OCI-LY3 (cell line): ENCODE measurements at regions not wholly inside any gene's neighbourhood (a gene's known extent, or its start where the extent isn't known, plus 50 kb on each side); places are given as distances from the start of the nearest gene placed in this dataset.
"Not testable (repeated sequence)": the region's sequence is repeated elsewhere in the genome, so short reads cannot be mapped to it uniquely, and the experiment has no call there.

Source experiments
- H2AFZ ChIP-seq: fragments of 200-600, 300-600 bp; shearing (Covaris generic); 2 replicates; pipeline ENCODE4 v1.6.0; 2014; ENCODE audit warnings: antibody characterized with exemption, low read depth, low read length
- H3K27ac ChIP-seq: fragments of 200-600, 300-600 bp; sonication (generic); 2 replicates; pipeline ENCODE4 v1.5.1; 2014; ENCODE audit warnings: mild to moderate bottlenecking, low read length, moderate library complexity, mixed read lengths
- H3K27me3 ChIP-seq: fragments of 200-600, 300-600 bp; sonication (generic); 2 replicates; pipeline ENCODE4 v1.6.1; 2014; ENCODE audit warnings: low read depth, low read length, mixed read lengths
- H3K36me3 ChIP-seq: fragments of 200-600, 300-600 bp; sonication (generic); replicated peaks from 2 replicates; pipeline ENCODE3; 2014; ENCODE audit warnings: low read depth, low read length, mixed read lengths
- H3K4me1 ChIP-seq: fragments of 300-600, 200-600 bp; sonication (generic); 2 replicates; pipeline ENCODE4 v1.6.1; 2014; ENCODE audit warnings: low read length, mixed read lengths
- H3K4me2 ChIP-seq: fragments of 200-600, 300-600 bp; sonication (generic); 2 replicates; pipeline ENCODE4 v1.6.1; 2014; ENCODE audit warnings: low read length, mixed read lengths
- H3K4me3 ChIP-seq: fragments of 300-600, 200-600 bp; sonication (generic); 2 replicates; pipeline ENCODE4 v1.5.1; 2014; ENCODE audit warnings: antibody characterized with exemption, mild to moderate bottlenecking, low read length, moderate library complexity
- H3K79me2 ChIP-seq: fragments of 300-600, 200-600 bp; shearing (Covaris generic); 2 replicates; pipeline ENCODE4 v1.6.1; 2014; ENCODE audit warnings: mild to moderate bottlenecking, low read length, mixed read lengths
- H3K9ac ChIP-seq: fragments of 300-600, 200-600 bp; shearing (Covaris generic); 2 replicates; pipeline ENCODE4 v1.6.0; 2014; ENCODE audit warnings: mild to moderate bottlenecking, low read length, moderate library complexity
- H3K9me3 ChIP-seq: fragments of 200-600, 300-600 bp; shearing (Covaris generic); 2 replicates; pipeline ENCODE4 v1.6.1; 2014; ENCODE audit warnings: low read length, mixed read lengths; ENCODE audit not compliant: insufficient read depth
- H4K20me1 ChIP-seq: fragments of 200-600, 300-600 bp; sonication (generic); 2 replicates; pipeline ENCODE4 v1.6.1; 2016; ENCODE audit warnings: low read length, mixed read lengths; ENCODE audit not compliant: insufficient read depth
- CTCF ChIP-seq: fragments of 200-600, 300-600 bp; sonication (generic); IDR thresholded peaks from 2 replicates; pipeline ENCODE4 v1.5.1; 2014; ENCODE audit warnings: antibody characterized with exemption, low read length, low read depth
- EZH2phosphoT487 ChIP-seq: fragments of 200-600 bp; shearing (Covaris generic); IDR thresholded peaks from 2 replicates; pipeline ENCODE4 v1.6.1; 2018; ENCODE audit warnings: antibody characterized with exemption, mixed run types, low read depth

- no peaks in the 10 kb centered on the region for H3K9me3 ChIP-seq
- no peaks in the 10 kb centered on the region for H3K79me2 ChIP-seq
- no peak overlapping the region for H3K4me2 ChIP-seq
- no peak overlapping the region for H3K9ac ChIP-seq
- peaks cover 11% of the 10 kb centered on the region for H3K4me1 ChIP-seq
- H3K4me3 ChIP-seq = no peak overlapping the region
- no peak overlapping the region for H3K27ac ChIP-seq
- H2AFZ ChIP-seq = no peak overlapping the region
- H3K27me3 ChIP-seq = no peaks in the 10 kb centered on the region
- H3K36me3 ChIP-seq = no peaks in the 10 kb centered on the region
- H4K20me1 ChIP-seq = no peaks in the 10 kb centered on the region
- TF ChIP-seq EZH2phosphoT487 = no peak
- TF ChIP-seq CTCF = no peak
Measured at GRCh38 chr3:147702509-147702908, 293.3 kb downstream of the ZIC1 start.

- peak overlapping the region; percentile 36 for H2AFZ ChIP-seq
- no peaks in the 10 kb centered on the region for H3K9me3 ChIP-seq
- peaks cover 11% of the 10 kb centered on the region for H3K4me1 ChIP-seq
Measured at GRCh38 chr3:147705651-147706051, 296.5 kb downstream of the ZIC1 start.

GRCh38 chr3:147710753-147711152 lies 301.6 kb downstream of the ZIC1 start:
- not testable (repeated sequence) for H3K27ac ChIP-seq, H3K9me3 ChIP-seq, H3K9ac ChIP-seq, H3K36me3 ChIP-seq, H3K4me1 ChIP-seq, H4K20me1 ChIP-seq, H3K79me2 ChIP-seq, H3K4me3 ChIP-seq, H3K4me2 ChIP-seq, H2AFZ ChIP-seq, H3K27me3 ChIP-seq

More at GRCh38 chr3:147705651-147706051, 296.5 kb downstream of the ZIC1 start:
- Histone ChIP-seq H3K79me2 (no peaks in the 10 kb centered on the region), H3K4me3 (peak overlapping the region; percentile 29; the same call in 1 of the 2 replicates), H3K9ac (no peak overlapping the region), H3K27me3 (no peaks in the 10 kb centered on the region), H3K27ac (no peak overlapping the region), H4K20me1 (no peaks in the 10 kb centered on the region), H3K36me3 (no peaks in the 10 kb centered on the region), H3K4me2 (peak overlapping the region; percentile 66)
- TF ChIP-seq CTCF (no peak), EZH2phosphoT487 (no peak)

GRCh38 chr3:147712357-147712756 lies 303.2 kb downstream of the ZIC1 start:
- Histone ChIP-seq H3K4me3 (no peak overlapping the region), H3K36me3 (no peaks in the 10 kb centered on the region), H3K4me2 (no peak overlapping the region), H3K4me1 (no peaks in the 10 kb centered on the region), H3K9me3 (no peaks in the 10 kb centered on the region), H3K27me3 (no peaks in the 10 kb centered on the region), H3K79me2 (no peaks in the 10 kb centered on the region), H4K20me1 (no peaks in the 10 kb centered on the region), H2AFZ (no peak overlapping the region), H3K27ac (no peak overlapping the region), H3K9ac (no peak overlapping the region)
- no peak for TF ChIP-seq CTCF

GRCh38 chr3:147712758-147713157 lies 303.6 kb downstream of the ZIC1 start:
- H3K4me3 ChIP-seq, H3K27ac ChIP-seq, H3K79me2 ChIP-seq, H3K9ac ChIP-seq, H3K4me2 ChIP-seq, H2AFZ ChIP-seq, H3K36me3 ChIP-seq, H3K4me1 ChIP-seq, H4K20me1 ChIP-seq, H3K27me3 ChIP-seq, H3K9me3 ChIP-seq: not testable (repeated sequence)
